Fibroblast of lung (primary cell): ENCODE measurements at regions not wholly inside any gene's neighbourhood (a gene's known extent, or its start where the extent isn't known, plus 50 kb on each side); places are given as distances from the start of the nearest gene placed in this dataset.

Experiments
- DNase-seq, 2 donors: peaks; one replicate each; pipeline versions ENCODE4 v3.0.0 to v3.0.0-alpha.2; 2010; ENCODE audit warnings: low read depth in 2 of 2
- H2AFZ ChIP-seq: 2 replicates; pipeline ENCODE4 v1.5.1; 2012; ENCODE audit warnings: low read length, control low read depth, inconsistent platforms
- H3K27ac ChIP-seq: 2 replicates; pipeline ENCODE4 v1.5.1; 2011; ENCODE audit warnings: low read length, control low read depth; ENCODE audit not compliant: insufficient read depth
- H3K27me3 ChIP-seq: 2 replicates; pipeline ENCODE4 v1.5.1; 2011; ENCODE audit warnings: mild to moderate bottlenecking, low read length; ENCODE audit not compliant: control insufficient read depth, insufficient read depth
- H3K36me3 ChIP-seq: 2 replicates; pipeline ENCODE4 v1.5.1; 2011; ENCODE audit warnings: low read length; ENCODE audit not compliant: control insufficient read depth, insufficient read depth
- H3K4me1 ChIP-seq: 2 replicates; pipeline ENCODE4 v1.5.1; 2011; ENCODE audit warnings: low read length; ENCODE audit not compliant: control insufficient read depth, insufficient read depth; ENCODE audit errors: extremely low read depth
- H3K4me2 ChIP-seq: 2 replicates; pipeline ENCODE4 v1.5.1; 2011; ENCODE audit warnings: low read length, control low read depth; ENCODE audit not compliant: insufficient read depth; ENCODE audit errors: extremely low read depth
- H3K4me3 ChIP-seq, 4 experiments: fragments of 200-600 bp in 1 of 4; sonication (generic) in 1 of 4; replicated peaks in 1 of 4; 2 replicates each; pipeline ENCODE4 v1.5.1; 2011 to 2016; ENCODE audit warnings: low read length in 4 of 4, low read depth in 3 of 4, mild to moderate bottlenecking in 3 of 4, control low read depth in 2 of 4, inconsistent platforms in 1 of 4, mixed read lengths in 1 of 4; ENCODE audit not compliant: insufficient read depth in 1 of 4; ENCODE audit errors: control extremely low read depth in 1 of 4
- H3K79me2 ChIP-seq: 2 replicates; pipeline ENCODE4 v1.5.1; 2012; ENCODE audit warnings: mild to moderate bottlenecking, low read length, inconsistent platforms; ENCODE audit not compliant: control insufficient read depth, insufficient read depth
- H3K9ac ChIP-seq: 2 replicates; pipeline ENCODE4 v1.5.1; 2011; ENCODE audit warnings: mild to moderate bottlenecking, low read length, control low read depth; ENCODE audit not compliant: insufficient read depth
- H3K9me3 ChIP-seq: 2 replicates; pipeline ENCODE4 v1.5.1; 2012; ENCODE audit warnings: low read depth, low read length; ENCODE audit not compliant: control insufficient read depth, insufficient read depth
- H4K20me1 ChIP-seq: 2 replicates; pipeline ENCODE4 v1.5.1; 2011; ENCODE audit warnings: low read length; ENCODE audit not compliant: control insufficient read depth, insufficient read depth; ENCODE audit errors: extremely low read depth
- CTCF ChIP-seq, 2 donors: IDR thresholded peaks in 1 of 2; conservative IDR thresholded peaks in 1 of 2; 1 replicate in 1 of 2; 2 replicates in 1 of 2; pipeline ENCODE4 v1.5.1; 2011 to 2012; ENCODE audit warnings: low read length in 2 of 2, control low read depth in 1 of 2, inconsistent platforms in 1 of 2, low read depth in 1 of 2, mild to moderate bottlenecking in 1 of 2
- EZH2 ChIP-seq: IDR thresholded peaks from 2 replicates; pipeline ENCODE4 v1.5.1; 2012; ENCODE audit warnings: low read length, control low read depth, mild to moderate bottlenecking; ENCODE audit errors: missing control alignments

GRCh38 chr2:167613471-167613870, 633.9 kb downstream of the STK39 start:
- Histone ChIP-seq H3K36me3 (no peaks in the 10 kb centered on the region), H3K4me1 (no peaks in the 10 kb centered on the region), H3K9ac (no peak overlapping the region), H3K79me2 (no peaks in the 10 kb centered on the region), H2AFZ (no peak overlapping the region), H3K27ac (no peak overlapping the region), H3K4me3 (no peak overlapping the region), H3K27me3 (no peaks in the 10 kb centered on the region), H3K9me3 (no peaks in the 10 kb centered on the region), H3K4me2 (no peak overlapping the region), H4K20me1 (no peaks in the 10 kb centered on the region)
- peak in 1 of 2 donors; percentile 1 for DNase-seq
- TF ChIP-seq EZH2 (no peak), CTCF (conservative IDR thresholded peaks at IDR 0.05 in 1 of 2, IDR thresholded peaks at IDR 0.05 in 1 of 2; ENCODE audit: low read depth in 1 of 2, low read length in 2 of 2) (no peak)

- Histone ChIP-seq H3K9me3 (no peaks in the 10 kb centered on the region), H2AFZ (no peak overlapping the region), H3K27ac (no peak overlapping the region), H3K79me2 (no peaks in the 10 kb centered on the region), H3K4me1 (no peaks in the 10 kb centered on the region), H3K27me3 (no peaks in the 10 kb centered on the region), H4K20me1 (no peaks in the 10 kb centered on the region), H3K4me2 (no peak overlapping the region), H3K4me3 (no peak overlapping the region), H3K36me3 (no peaks in the 10 kb centered on the region), H3K9ac (no peak overlapping the region)
- TF ChIP-seq EZH2, result no peak
- no peak for TF ChIP-seq CTCF (conservative IDR thresholded peaks at IDR 0.05 in 1 of 2, IDR thresholded peaks at IDR 0.05 in 1 of 2; ENCODE audit: low read depth in 1 of 2, low read length in 2 of 2)
- no peak for DNase-seq
Observed at GRCh38 chr2:167608487-167608886, 638.9 kb downstream of the STK39 start.

- no peaks in the 10 kb centered on the region for H3K79me2 ChIP-seq
- no peaks in the 10 kb centered on the region for H3K36me3 ChIP-seq
- H4K20me1 ChIP-seq, result no peaks in the 10 kb centered on the region
- H2AFZ ChIP-seq, result no peak overlapping the region
- no peak for DNase-seq
- TF ChIP-seq CTCF (conservative IDR thresholded peaks at IDR 0.05 in 1 of 2, IDR thresholded peaks at IDR 0.05 in 1 of 2; ENCODE audit: low read depth in 1 of 2, low read length in 2 of 2), result no peak
- no peak for TF ChIP-seq EZH2
- H3K4me3 ChIP-seq, result no peak overlapping the region
- H3K4me1 ChIP-seq, result no peaks in the 10 kb centered on the region
- no peak overlapping the region for H3K9ac ChIP-seq
- H3K4me2 ChIP-seq, result no peak overlapping the region
- no peak overlapping the region for H3K27ac ChIP-seq
- H3K27me3 ChIP-seq, result no peaks in the 10 kb centered on the region
- no peaks in the 10 kb centered on the region for H3K9me3 ChIP-seq
Observed at GRCh38 chr2:167607731-167608130, 639.7 kb downstream of the STK39 start.
